Nephron (organoid): ENCODE measurements at regions not wholly inside any gene's neighbourhood (a gene's known extent, or its start where the extent isn't known, plus 50 kb on each side); places are given as distances from the start of the nearest gene placed in this dataset.
A peak's percentile ranks its signal among the peaks of the same experiment; 100 is the strongest.

Experiments used
- H3K27ac Mint-ChIP-seq, 3 experiments: 2 replicates each; pipeline ENCODE4 v1.8.0; 2020; ENCODE audit warnings: mixed read lengths in 3 of 3, mild to moderate bottlenecking in 2 of 3, moderate library complexity in 1 of 3
- H3K27me3 Mint-ChIP-seq: 2 replicates; pipeline ENCODE4 v1.8.0; 2021; ENCODE audit warnings: low read depth, mild to moderate bottlenecking, moderate library complexity, mixed read lengths
- H3K36me3 Mint-ChIP-seq: 2 replicates; pipeline ENCODE4 v1.8.0; 2020; ENCODE audit warnings: low read depth, mixed read lengths
- H3K4me1 Mint-ChIP-seq: 2 replicates; pipeline ENCODE4 v1.8.0; 2020; ENCODE audit warnings: mixed read lengths
- H3K4me3 Mint-ChIP-seq, 3 experiments: 2 replicates each; pipeline ENCODE4 v1.8.0; 2020; ENCODE audit warnings: mild to moderate bottlenecking in 3 of 3, mixed read lengths in 3 of 3, moderate library complexity in 2 of 3
- H3K9me3 Mint-ChIP-seq: 2 replicates; pipeline ENCODE4 v1.8.0; 2020; ENCODE audit warnings: mixed read lengths
- TF ChIP-seq, protein P1 (sequence below), 3 experiments: fragments of 200-600 bp; sonication (generic); IDR thresholded peaks; one replicate each; pipeline ENCODE4 v1.5.0; 2021; ENCODE audit warnings: antibody characterized with exemption in 3 of 3; ENCODE audit not compliant: unreplicated experiment in 3 of 3

DNA sequence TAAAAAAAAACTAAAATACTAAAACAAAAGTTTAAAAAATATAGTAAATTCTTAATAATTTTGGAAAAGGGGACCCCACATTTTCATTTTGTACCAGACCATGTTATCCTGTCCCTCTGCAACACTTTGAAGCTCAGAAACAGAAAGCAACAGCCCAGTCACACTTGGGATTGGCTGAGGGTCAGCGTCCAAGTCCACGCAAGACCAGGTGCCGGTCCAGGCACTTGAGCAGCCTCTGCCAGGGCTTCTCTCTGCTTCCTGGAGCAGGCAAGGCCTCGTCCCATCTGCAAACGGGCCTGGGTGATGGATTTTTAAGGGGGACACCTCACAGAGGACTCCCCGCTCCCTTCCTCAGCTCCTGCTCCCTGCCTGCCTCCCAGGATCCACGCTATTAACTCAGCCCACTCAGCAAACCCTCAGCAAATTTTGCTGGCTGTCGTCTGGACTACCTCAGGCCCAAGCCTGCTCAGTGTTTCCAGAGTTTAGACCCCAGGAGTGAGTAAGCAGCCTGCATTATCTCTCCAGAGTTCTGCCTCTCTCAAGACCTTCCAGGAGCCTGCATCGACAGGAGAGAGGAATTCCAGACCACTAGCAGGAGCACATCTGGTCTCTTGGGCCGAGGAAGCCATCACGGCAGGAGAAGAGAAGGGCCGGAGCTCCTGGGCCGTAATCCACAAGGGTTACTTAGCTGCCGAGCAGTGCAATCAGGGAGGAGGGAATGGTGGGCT lies 67.4 kb upstream of the CALM2 start:
- peaks cover 36% of the 10 kb centered on the region for H3K4me1 Mint-ChIP-seq
- peak overlapping the region; percentile 32 to 81 (median 60) for H3K27ac Mint-ChIP-seq
- no peaks in the 10 kb centered on the region for H3K9me3 Mint-ChIP-seq
- peaks cover 4% of the 10 kb centered on the region for H3K27me3 Mint-ChIP-seq
- H3K36me3 Mint-ChIP-seq = no peaks in the 10 kb centered on the region
- TF ChIP-seq, protein P1, sequence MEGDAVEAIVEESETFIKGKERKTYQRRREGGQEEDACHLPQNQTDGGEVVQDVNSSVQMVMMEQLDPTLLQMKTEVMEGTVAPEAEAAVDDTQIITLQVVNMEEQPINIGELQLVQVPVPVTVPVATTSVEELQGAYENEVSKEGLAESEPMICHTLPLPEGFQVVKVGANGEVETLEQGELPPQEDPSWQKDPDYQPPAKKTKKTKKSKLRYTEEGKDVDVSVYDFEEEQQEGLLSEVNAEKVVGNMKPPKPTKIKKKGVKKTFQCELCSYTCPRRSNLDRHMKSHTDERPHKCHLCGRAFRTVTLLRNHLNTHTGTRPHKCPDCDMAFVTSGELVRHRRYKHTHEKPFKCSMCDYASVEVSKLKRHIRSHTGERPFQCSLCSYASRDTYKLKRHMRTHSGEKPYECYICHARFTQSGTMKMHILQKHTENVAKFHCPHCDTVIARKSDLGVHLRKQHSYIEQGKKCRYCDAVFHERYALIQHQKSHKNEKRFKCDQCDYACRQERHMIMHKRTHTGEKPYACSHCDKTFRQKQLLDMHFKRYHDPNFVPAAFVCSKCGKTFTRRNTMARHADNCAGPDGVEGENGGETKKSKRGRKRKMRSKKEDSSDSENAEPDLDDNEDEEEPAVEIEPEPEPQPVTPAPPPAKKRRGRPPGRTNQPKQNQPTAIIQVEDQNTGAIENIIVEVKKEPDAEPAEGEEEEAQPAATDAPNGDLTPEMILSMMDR (IDR thresholded peaks at IDR 0.05; ENCODE audit: unreplicated experiment in 3 of 3) = no peak
- H3K4me3 Mint-ChIP-seq = no peak overlapping the region

DNA sequence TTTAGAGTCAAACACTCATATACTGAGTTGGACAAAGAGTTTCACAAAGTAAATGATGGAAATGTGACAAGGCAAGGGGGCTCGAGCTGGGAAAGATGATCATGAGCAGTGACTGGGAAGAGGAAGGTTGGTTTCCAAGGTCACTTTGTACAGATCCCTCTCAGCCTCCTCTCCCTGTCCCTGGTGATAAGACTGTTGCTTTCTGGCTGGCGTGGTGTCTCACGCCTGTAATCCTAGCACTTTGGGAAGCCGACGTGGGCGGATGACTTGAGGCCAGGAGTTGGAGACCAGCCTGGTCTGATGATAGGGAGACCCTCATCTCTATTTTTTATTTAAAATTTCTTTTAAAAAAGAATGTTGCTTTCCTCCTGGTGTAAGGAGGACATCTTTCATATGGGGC lies 65.4 kb upstream of the CALM2 start:
- Mint-ChIP-seq H3K4me1 (peaks cover 56% of the 10 kb centered on the region), H3K9me3 (no peaks in the 10 kb centered on the region), H3K27ac (peak overlapping the region; percentile 7 to 89 (median 86)), H3K27me3 (peaks cover 4% of the 10 kb centered on the region), H3K36me3 (no peaks in the 10 kb centered on the region), H3K4me3 (peak overlapping the region in 1 of 3 experiments; percentile 8)
- TF ChIP-seq, protein P1 (IDR thresholded peaks at IDR 0.05; ENCODE audit: unreplicated experiment in 3 of 3) = no peak

DNA sequence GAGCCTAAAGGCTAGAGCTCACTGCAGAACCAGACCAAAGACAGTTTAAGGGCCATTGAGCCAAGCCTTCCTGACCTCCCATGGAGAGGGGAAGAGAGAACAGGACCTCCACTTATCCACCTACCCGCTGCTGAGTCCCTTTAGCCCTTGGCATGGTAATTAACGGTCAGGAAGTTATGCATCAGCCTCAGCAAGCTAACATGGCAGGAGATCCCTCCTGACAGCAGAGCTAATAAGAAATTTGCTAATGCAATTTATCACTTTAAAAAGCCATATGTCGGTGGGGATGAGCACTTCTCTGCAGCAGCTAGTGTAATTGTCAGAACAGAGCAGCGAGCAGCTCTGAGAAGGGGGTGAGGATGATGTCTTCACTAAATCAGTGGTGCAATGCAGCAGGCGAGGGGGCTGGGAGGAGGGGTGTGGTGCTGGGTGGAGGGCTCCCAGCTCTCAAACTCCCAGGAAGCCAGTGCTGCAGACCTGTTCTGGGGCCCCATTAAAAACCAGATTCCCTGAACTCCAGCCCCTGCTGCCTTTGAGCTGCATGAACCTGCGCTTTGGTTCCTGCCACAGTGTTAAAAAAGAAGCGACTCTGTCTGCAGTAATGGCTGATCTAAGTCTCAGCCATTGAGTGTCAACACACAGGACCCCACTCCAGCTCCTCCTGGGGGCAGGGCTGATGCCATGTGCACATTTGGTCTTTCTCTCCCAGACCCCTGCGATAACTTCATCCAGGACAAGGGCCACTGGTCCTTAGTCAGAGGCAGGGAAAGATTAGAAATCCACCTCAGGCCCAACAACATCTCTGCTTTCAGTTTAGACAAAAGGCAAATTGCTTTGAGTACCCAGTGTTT lies 63.0 kb upstream of the CALM2 start:
- TF ChIP-seq, protein P1 (IDR thresholded peaks at IDR 0.05; ENCODE audit: unreplicated experiment in 3 of 3) = no peak
- H3K27ac Mint-ChIP-seq = peak overlapping the region; percentile 77 to 92 (median 79)
- H3K4me1 Mint-ChIP-seq = peaks cover 64% of the 10 kb centered on the region
- no peaks in the 10 kb centered on the region for H3K36me3 Mint-ChIP-seq
- H3K27me3 Mint-ChIP-seq = peaks cover 14% of the 10 kb centered on the region
- no peaks in the 10 kb centered on the region for H3K9me3 Mint-ChIP-seq
- no peak overlapping the region for H3K4me3 Mint-ChIP-seq

DNA sequence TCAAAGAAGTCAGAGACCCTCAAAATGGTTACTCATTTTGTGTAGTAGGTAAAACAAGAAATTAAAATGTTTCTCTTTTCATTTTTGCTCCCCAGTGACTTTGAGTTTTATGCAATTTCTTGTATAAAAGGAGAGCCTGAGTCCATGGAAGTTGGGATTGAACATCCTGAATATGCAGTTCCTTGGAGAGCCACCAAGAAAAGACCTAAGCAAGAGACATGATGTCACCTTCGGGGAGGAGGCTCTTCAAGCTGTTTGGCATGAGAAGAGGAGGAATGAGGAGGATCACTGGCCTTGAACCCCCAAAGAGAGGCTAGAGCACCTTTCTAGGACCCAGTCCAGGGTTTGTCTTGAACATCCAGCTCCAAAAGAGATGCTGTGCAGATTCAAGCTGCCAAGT lies 62.3 kb upstream of the CALM2 start:
- Mint-ChIP-seq H3K27ac (peak overlapping the region; percentile 77 to 92 (median 79)), H3K4me3 (no peak overlapping the region), H3K4me1 (peaks cover 58% of the 10 kb centered on the region), H3K9me3 (no peaks in the 10 kb centered on the region), H3K27me3 (peaks cover 14% of the 10 kb centered on the region), H3K36me3 (no peaks in the 10 kb centered on the region)
- TF ChIP-seq, protein P1 (IDR thresholded peaks at IDR 0.05; ENCODE audit: unreplicated experiment in 3 of 3) = no peak

DNA sequence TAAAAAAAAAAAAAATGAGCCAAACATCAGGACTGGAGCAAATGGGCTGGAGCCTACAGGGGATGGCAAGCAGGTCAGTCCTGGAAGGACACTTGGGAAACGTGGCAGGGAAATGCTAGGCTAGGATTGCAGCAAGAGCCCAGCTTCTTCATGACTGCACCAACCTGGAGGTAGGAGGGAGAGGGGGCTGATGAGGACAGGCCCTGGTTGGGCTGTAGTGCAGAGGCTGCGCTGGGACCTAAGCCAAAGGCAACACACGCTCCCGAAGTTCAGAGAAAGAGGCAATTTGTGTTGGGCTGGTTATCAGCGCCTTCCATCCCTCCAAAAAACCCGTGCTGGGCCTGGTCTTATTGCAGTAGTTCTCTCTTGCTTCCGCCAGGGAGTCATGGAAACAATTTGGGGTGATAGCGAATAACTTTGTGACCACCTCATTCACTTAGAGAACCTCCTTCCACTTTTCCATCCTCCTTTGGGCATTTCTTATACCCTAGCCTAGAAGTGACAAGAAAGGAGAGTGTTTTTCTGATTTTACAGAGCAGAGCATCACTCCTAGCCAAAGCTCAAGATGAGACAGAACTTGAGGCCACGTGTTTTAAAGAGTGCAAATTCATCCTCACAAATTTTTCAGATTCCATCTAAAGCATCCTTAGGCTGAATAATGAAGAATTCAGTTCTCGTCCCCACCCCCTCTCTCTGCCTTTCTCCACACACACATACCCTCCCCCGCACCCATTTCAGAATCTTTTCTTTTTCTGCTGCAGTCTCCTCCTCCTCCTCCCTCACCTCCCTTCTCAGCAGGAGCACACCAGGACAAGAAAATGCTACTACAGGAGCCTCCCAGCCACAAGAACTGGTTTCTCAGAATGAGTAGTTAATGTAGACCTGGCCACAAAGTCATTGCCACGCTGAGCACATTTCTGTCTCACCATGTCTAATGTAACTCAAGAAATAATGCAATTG lies 61.3 kb upstream of the CALM2 start:
- peaks cover 63% of the 10 kb centered on the region for H3K4me1 Mint-ChIP-seq
- H3K36me3 Mint-ChIP-seq = no peaks in the 10 kb centered on the region
- peaks cover 14% of the 10 kb centered on the region for H3K27me3 Mint-ChIP-seq
- TF ChIP-seq, protein P1 (IDR thresholded peaks at IDR 0.05; ENCODE audit: unreplicated experiment in 3 of 3) = peak; percentile 12 to 34 (median 29)
- H3K4me3 Mint-ChIP-seq = peak overlapping the region; percentile 6 to 25 (median 25)
- H3K9me3 Mint-ChIP-seq = no peaks in the 10 kb centered on the region
- H3K27ac Mint-ChIP-seq = peak overlapping the region; percentile 92 to 96 (median 96)
